AG04450 (cell line): ENCODE measurements at regions not wholly inside any gene's neighbourhood (a gene's known extent, or its start where the extent isn't known, plus 50 kb on each side); places are given as distances from the start of the nearest gene placed in this dataset.

ENCODE experiments used
- CTCF ChIA-PET: fragments of 300-600, 350-600 bp; formaldehyde crosslinking; extraction: SDS; loops from one replicate; lab custom pipeline; 2022; ENCODE audit warnings: antibody characterized with exemption, inconsistent platforms; lab: Charles Lee
- POLR2A ChIA-PET: fragments of 350-600 bp; formaldehyde crosslinking; extraction: SDS; loops from one replicate; lab custom pipeline; 2021; ENCODE audit warnings: antibody characterized with exemption, inconsistent platforms; lab: Yijun Ruan, JAX
- DNase-seq: peaks from one replicate; pipeline ENCODE4 v3.0.0-alpha.2; 2011; ENCODE audit warnings: low read depth, low spot score
- H3K27ac ChIP-seq: one replicate; pipeline ENCODE4 v1.5.1; 2012; ENCODE audit warnings: low read depth, low read length, control low read depth
- H3K27me3 ChIP-seq: one replicate; pipeline ENCODE4 v1.6.0; 2012; ENCODE audit warnings: low read length; ENCODE audit not compliant: control insufficient read depth, insufficient read depth
- H3K4me3 ChIP-seq: 2 replicates; pipeline ENCODE4 v1.5.1; 2011; ENCODE audit warnings: mild to moderate bottlenecking, low read depth, low read length, control low read depth
- H3K9me3 ChIP-seq: 2 replicates; pipeline ENCODE4 v1.5.1; 2012; ENCODE audit warnings: low read length; ENCODE audit not compliant: control insufficient read depth, insufficient read depth
- TF ChIP-seq, protein P1 (sequence below): IDR thresholded peaks from 2 replicates; pipeline ENCODE4 v1.5.1; 2011; ENCODE audit warnings: low read depth, low read length, control low read depth, inconsistent platforms

DNA sequence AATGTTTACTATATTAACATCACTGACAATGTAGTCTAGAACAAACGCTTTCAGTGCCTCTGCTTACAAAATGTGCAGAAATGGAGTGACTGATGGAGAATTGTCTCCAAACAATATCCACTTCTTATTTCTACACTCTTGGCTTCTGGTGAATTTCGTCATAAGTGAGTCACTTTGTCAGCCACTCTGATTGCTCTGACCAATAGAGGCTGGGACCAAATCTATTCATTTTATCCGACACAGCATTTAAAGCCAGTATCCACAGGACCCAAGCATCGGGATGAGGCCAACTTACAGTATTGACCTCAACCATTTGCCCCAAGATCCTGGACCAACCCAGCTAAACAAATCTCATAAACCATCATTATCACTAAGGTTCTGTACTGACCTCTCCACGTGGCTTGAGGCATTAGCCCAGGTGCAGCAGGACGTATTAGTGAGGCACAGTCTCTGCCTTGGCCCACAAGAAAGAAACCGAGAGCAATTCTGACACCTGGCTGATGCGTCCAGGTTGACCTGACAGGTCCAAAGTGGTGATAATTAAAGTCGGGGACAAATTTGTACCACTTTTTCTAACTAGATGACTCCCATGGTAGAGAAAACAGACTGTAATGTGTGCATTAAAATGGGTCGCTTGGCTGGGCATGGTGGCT lies 53.3 kb upstream of the ERO1B start:
- no peak for DNase-seq
- Histone ChIP-seq H3K9me3 (no peaks in the 10 kb centered on the region), H3K27ac (no peak overlapping the region), H3K4me3 (no peak overlapping the region), H3K27me3 (no peaks in the 10 kb centered on the region)
- ChIA-PET CTCF (no interaction called here), POLR2A (interaction anchor here (0.7 kb wide), 1 partner anchor 226 kb away, joined by 4 read pairs; no protein-coding TSS in a partner anchor)
- TF ChIP-seq, protein P1, sequence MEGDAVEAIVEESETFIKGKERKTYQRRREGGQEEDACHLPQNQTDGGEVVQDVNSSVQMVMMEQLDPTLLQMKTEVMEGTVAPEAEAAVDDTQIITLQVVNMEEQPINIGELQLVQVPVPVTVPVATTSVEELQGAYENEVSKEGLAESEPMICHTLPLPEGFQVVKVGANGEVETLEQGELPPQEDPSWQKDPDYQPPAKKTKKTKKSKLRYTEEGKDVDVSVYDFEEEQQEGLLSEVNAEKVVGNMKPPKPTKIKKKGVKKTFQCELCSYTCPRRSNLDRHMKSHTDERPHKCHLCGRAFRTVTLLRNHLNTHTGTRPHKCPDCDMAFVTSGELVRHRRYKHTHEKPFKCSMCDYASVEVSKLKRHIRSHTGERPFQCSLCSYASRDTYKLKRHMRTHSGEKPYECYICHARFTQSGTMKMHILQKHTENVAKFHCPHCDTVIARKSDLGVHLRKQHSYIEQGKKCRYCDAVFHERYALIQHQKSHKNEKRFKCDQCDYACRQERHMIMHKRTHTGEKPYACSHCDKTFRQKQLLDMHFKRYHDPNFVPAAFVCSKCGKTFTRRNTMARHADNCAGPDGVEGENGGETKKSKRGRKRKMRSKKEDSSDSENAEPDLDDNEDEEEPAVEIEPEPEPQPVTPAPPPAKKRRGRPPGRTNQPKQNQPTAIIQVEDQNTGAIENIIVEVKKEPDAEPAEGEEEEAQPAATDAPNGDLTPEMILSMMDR, result no peak

DNA sequence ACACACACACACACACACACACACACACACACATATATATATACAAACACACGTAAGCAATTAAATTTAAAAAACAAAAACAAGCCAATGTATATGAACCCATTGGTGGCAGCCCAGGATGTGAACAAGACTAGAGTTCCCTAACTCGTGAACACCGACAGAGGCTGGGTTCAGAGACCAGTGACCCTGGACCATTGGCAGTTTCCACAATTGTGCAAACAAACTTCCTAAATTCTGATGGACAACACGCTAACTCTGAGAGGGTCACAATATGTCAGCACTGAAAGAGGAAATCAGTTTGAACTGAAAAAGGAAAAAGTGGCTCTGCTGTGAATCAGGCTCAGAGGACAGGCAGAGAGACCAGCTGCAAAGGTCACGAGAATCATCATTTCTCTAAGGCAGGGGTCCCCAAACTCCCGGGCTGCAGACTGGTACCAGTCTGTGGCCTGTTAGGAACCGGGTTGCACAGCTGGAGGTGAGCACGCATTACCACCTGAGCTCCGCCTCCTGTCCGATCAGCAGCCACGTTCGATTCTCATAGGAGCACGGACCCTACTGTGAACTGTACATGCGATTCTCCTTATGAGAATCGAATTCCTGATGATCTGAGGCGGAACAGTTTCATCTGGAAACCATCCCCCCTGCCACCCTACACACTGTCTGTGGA lies 50.5 kb upstream of the ERO1B start:
- CTCF ChIA-PET, result no interaction called here
- H3K4me3 ChIP-seq, result no peak overlapping the region
- DNase-seq, result no peak
- H3K27ac ChIP-seq, result no peak overlapping the region
- TF ChIP-seq, protein P1, result no peak
- H3K27me3 ChIP-seq, result peaks cover 2% of the 10 kb centered on the region
- H3K9me3 ChIP-seq, result no peaks in the 10 kb centered on the region
- POLR2A ChIA-PET, result no interaction called here
